Stimulated activated effector memory CD8-positive, alpha-beta T cell treated with anti-CD3 and anti-CD28 coated beads, Interleukin-12 subunit alpha, Interleukin-12 subunit beta, amount 100 ng/mL, for 72 hours (primary cell): ENCODE measurements at regions not wholly inside any gene's neighbourhood (a gene's known extent, or its start where the extent isn't known, plus 50 kb on each side); places are given as distances from the start of the nearest gene placed in this dataset.
A peak's percentile ranks its signal among the peaks of the same experiment; 100 is the strongest.
"Not testable (repeated sequence)": the region's sequence is repeated elsewhere in the genome, so short reads cannot be mapped to it uniquely, and the experiment has no call there.

Experiments
- ATAC-seq: fragments of 150-1000 bp; cut with Tn5 transposase; 2 replicates; pipeline ENCODE4 v1.10.0; 2021
- DNase-seq, 2 donors: peaks; one replicate each; pipeline ENCODE4 v3.0.0; 2021 to 2022; ENCODE audit warnings: low spot score in 2 of 2
- H3K27ac Mint-ChIP-seq: one replicate; pipeline ENCODE4 v1.8.0; 2022; ENCODE audit warnings: mild to moderate bottlenecking, mixed read lengths
- H3K36me3 Mint-ChIP-seq: one replicate; pipeline ENCODE4 v1.8.0; 2022; ENCODE audit warnings: mild to moderate bottlenecking, mixed read lengths
- H3K4me1 Mint-ChIP-seq: one replicate; pipeline ENCODE4 v1.8.0; 2022; ENCODE audit warnings: mixed read lengths
- H3K4me3 Mint-ChIP-seq: one replicate; pipeline ENCODE4 v1.8.0; 2022; ENCODE audit warnings: mild to moderate bottlenecking, mixed read lengths
- H3K9me3 Mint-ChIP-seq: one replicate; pipeline ENCODE4 v1.8.0; 2022; ENCODE audit warnings: mixed read lengths

DNA sequence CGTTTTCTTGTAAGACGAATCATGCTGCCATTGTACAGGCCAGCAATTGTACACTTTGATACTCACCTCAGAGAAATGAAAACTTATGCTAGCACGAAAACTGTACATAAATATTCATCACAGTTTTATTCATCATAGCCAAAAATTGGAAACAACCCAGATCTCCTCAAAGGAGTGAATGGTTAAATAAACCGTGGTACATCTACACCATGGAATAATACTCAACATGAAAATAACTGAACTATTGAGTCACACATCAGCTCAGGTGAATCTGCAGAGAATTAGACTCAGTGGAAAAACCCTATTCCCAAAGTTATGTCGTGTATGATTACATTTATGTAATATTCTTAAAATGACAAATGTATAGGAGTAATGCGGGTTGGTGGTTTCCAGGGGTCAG is 251.0 kb upstream of the HDAC4 start:
- Mint-ChIP-seq H3K9me3 (peaks cover 5% of the 10 kb centered on the region), H3K36me3 (no peaks in the 10 kb centered on the region), H3K4me3 (no peak overlapping the region), H3K4me1 (peaks cover 11% of the 10 kb centered on the region), H3K27ac (no peak overlapping the region)
- DNase-seq (no peak), ATAC-seq (peak; percentile 37)

DNA sequence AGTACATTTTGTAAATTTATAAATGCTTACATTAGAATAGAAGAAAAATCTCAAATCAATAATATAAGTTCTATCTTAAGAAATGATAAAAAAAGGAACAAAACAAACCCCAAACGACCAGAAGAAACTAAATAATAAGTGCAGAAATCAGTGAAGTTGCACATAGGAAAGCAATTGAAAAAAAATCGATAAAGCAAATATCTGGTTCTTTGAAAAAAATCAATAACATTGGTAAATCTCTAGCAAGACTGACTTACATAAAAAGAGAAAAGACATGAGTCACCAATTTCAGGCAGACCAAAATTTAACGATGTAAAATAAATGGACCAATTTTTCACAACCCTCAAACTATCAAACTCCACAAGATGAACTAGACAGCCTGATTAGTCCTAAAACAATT is 249.9 kb upstream of the HDAC4 start:
- H3K36me3 Mint-ChIP-seq: no peaks in the 10 kb centered on the region
- peaks cover 5% of the 10 kb centered on the region for H3K9me3 Mint-ChIP-seq
- no peak for ATAC-seq

DNA sequence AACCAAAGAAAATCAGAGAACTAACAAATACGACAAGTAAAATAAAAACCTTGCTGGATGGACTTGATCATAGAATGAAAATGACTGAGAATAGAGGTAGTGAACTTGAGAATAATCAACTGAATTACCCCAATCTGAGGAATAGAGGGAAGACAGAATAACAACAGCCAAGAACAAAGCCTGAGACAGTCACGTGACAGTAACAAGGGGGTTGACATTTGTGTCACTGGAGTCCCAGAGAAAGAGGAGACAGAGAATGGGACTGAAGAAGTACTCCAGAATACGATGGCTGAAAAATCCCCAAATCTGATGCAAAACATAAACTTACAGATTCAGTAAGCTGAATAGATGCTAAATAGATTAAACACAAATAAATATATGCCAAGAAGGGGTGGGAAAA is 248.5 kb upstream of the HDAC4 start:
- ATAC-seq: no peak
- H3K4me3 Mint-ChIP-seq: no peak overlapping the region
- H3K9me3 Mint-ChIP-seq: peaks cover 5% of the 10 kb centered on the region
- H3K27ac Mint-ChIP-seq: no peak overlapping the region
- H3K36me3 Mint-ChIP-seq: no peaks in the 10 kb centered on the region
- peaks cover 20% of the 10 kb centered on the region for H3K4me1 Mint-ChIP-seq
- no peak for DNase-seq

More for the DNA sequence above, 249.9 kb upstream of the HDAC4 start:
- Mint-ChIP-seq H3K27ac (no peak overlapping the region), H3K4me1 (peaks cover 20% of the 10 kb centered on the region), H3K4me3 (no peak overlapping the region)
- no peak for DNase-seq

DNA sequence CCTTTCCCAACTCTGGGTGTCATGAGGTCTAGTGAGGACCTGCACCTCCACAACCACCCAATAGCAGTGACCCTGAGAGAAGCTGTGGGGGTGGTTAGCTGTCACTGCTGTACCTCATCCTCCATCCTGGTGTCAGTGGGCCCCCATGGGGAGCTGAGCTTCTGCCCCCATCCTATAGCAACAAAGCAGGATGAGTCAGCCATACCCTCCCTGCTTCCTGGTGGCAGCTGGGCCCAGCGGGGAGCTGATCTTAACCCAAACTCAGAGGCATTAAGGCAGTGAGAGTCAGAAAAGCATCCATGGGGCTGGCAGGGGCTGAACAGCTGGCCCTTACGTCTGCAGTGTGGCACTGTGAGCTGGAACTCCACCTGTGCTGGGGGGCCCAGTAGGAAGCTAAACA is 247.8 kb upstream of the HDAC4 start:
- H3K9me3 Mint-ChIP-seq: peaks cover 5% of the 10 kb centered on the region
- H3K4me1 Mint-ChIP-seq: peaks cover 20% of the 10 kb centered on the region
- no peaks in the 10 kb centered on the region for H3K36me3 Mint-ChIP-seq
- no peak overlapping the region for H3K4me3 Mint-ChIP-seq
- ATAC-seq: peak; percentile 26
- DNase-seq: no peak
- no peak overlapping the region for H3K27ac Mint-ChIP-seq

DNA sequence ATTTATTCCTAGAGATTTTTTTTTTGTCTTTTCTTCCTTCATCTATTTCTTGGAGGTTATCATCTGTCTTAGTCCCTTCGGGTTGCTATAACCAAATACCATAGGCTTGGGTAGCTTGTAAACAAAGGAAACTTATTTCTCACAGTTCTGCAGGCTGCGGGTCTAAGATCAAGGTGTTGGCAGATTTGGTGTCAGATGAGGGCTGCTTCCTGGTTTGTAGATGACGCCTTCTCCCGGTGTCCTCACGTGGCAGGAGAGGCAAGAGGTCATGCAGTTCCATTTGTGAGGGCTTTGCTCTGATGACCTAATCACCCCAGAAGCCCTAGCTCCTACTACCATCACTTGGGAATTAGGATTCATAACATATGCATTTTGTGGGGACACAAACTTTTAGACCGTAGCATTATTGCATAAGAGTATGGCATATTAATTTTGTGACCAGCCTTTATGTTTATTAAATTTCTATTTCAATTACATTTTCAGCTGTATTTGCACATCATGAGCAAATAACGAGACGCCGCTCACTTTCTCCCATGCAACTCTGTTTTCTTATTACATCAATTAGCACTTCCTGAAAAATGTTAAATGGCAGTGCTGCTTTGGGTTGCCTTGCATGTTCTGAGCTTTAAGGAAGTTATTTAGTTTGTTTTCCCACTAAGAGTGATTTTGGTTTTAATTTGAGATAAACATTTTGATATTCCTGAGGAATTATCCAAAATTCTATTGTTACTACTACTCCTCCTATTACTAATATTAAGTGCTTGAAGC is 246.4 kb upstream of the HDAC4 start:
- Mint-ChIP-seq H3K9me3 (peaks cover 5% of the 10 kb centered on the region), H3K4me1 (peaks cover 20% of the 10 kb centered on the region), H3K27ac (no peak overlapping the region), H3K36me3 (no peaks in the 10 kb centered on the region), H3K4me3 (no peak overlapping the region)
- DNase-seq: no peak
- ATAC-seq: no peak

DNA sequence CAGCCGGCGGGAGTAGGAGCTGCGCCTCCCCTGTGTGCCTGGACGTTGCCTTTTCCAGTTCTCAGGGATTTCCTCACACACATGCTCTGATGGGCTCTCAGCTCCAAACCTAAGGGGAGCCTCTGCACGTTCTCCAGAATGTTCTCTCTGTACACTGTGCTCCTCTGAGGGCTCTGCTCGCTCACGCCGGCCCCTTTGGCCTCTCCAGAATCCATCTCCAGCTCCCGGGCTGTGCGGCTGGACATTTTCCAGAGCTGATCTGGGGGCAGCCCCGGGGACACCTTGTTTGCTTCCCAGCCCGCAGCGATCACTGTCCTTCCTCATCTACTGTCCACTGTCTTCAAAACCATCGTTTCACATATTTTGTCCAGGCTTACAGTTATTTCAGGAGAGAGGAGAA is 245.4 kb upstream of the HDAC4 start:
- no peak overlapping the region for H3K27ac Mint-ChIP-seq
- ATAC-seq: no peak
- peaks cover 20% of the 10 kb centered on the region for H3K4me1 Mint-ChIP-seq
- no peaks in the 10 kb centered on the region for H3K36me3 Mint-ChIP-seq
- peaks cover 5% of the 10 kb centered on the region for H3K9me3 Mint-ChIP-seq
- no peak overlapping the region for H3K4me3 Mint-ChIP-seq
- no peak for DNase-seq

DNA sequence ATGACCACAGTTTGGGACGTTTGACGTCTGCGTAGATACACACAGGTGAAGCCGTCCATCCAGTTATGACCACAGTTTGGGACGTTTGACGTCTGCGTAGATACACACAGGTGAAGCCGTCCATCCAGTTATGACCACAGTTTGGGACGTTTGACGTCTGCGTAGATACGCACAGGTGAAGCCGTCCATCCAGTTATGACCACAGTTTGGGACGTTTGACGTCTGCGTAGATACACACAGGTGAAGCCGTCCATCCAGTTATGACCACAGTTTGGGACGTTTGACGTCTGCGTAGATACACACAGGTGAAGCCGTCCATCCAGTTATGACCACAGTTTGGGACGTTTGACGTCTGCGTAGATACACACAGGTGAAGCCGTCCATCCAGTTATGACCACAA is 243.8 kb upstream of the HDAC4 start:
- ATAC-seq, H3K27ac Mint-ChIP-seq, DNase-seq, H3K36me3 Mint-ChIP-seq, H3K9me3 Mint-ChIP-seq, H3K4me3 Mint-ChIP-seq: not testable (repeated sequence)
- H3K4me1 Mint-ChIP-seq: peaks cover 20% of the 10 kb centered on the region

DNA sequence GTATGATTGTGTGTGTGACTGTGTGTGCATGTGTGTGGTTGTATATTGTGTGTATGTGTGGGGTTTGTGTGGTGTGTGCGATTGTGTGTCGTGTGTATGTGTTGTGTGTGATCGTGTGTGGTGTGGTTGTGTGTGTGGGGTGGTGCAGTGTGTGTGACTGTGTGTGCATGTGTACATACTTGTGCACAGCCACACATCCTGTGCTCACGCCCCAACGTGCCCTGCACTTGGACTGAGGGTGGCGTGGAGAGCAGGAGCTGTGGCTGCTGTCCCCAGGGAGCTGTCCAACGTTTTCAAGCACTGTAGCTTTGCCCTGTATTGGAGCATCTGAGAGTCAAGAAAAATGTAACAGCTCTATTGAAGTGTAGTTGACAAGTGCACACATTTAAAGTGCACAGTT is 243.2 kb upstream of the HDAC4 start:
- peak; percentile 78 for ATAC-seq

DNA sequence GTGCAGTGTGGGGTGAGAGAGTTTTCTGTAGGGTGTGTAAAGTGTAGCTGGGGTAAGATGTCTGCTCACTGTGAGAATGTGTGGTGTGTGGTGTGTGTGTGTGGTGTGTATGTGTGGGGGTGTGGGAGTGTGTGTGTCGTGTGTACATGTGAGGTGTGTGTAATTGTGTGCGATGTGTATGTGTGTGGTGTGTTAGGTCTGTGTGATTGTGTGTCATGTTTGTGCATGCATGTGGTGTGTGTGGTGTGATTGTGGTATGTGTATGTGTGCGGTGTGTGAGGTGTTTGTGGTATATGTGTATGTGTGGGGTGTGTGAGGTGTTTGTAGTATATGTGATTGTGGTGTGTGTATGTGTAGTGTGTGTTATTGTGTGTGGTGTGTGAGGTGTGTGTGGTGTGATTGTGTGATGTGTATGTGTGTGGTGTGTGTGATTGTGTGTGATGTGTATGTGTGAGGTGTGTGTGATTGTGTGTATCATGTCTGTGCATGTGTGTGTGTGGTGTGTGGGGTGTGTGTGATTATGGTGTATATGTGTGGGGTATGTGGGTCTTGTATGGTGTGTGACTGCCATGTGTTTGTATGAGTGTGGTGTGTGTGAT is 241.7 kb upstream of the HDAC4 start:
- no peaks in the 10 kb centered on the region for H3K9me3 Mint-ChIP-seq
- ATAC-seq: no peak
- H3K36me3 Mint-ChIP-seq: no peaks in the 10 kb centered on the region
- DNase-seq: no peak
- no peak overlapping the region for H3K27ac Mint-ChIP-seq
- H3K4me1 Mint-ChIP-seq: peaks cover 13% of the 10 kb centered on the region
- H3K4me3 Mint-ChIP-seq: no peak overlapping the region

More for the DNA sequence above, 243.2 kb upstream of the HDAC4 start:
- Mint-ChIP-seq H3K27ac (no peak overlapping the region), H3K36me3 (no peaks in the 10 kb centered on the region), H3K4me1 (peaks cover 20% of the 10 kb centered on the region), H3K9me3 (peaks cover under 1% of the 10 kb centered on the region), H3K4me3 (no peak overlapping the region)
- no peak for DNase-seq

DNA sequence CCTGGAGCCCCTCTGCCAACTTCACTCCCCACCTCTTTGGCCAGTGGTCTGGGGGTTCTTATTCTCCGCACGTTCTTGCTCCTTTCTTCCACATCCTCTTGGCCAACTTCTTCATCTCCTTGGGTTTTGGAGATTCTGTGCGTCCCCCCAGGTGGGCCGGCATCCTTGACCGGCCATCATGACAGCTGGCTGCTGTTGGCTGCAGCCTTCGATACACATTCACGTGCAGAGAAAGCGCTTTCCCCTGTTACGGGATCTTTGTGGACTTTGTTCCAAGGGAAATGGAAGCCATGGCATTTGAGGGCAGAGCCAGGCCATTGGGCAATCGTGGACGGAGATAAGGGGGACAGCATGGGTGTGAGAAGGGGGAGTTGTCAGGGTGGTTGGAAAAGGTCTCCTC is 241.1 kb upstream of the HDAC4 start:
- H3K27ac Mint-ChIP-seq, DNase-seq, H3K4me1 Mint-ChIP-seq, ATAC-seq, H3K4me3 Mint-ChIP-seq, H3K9me3 Mint-ChIP-seq, H3K36me3 Mint-ChIP-seq: not testable (repeated sequence)

DNA sequence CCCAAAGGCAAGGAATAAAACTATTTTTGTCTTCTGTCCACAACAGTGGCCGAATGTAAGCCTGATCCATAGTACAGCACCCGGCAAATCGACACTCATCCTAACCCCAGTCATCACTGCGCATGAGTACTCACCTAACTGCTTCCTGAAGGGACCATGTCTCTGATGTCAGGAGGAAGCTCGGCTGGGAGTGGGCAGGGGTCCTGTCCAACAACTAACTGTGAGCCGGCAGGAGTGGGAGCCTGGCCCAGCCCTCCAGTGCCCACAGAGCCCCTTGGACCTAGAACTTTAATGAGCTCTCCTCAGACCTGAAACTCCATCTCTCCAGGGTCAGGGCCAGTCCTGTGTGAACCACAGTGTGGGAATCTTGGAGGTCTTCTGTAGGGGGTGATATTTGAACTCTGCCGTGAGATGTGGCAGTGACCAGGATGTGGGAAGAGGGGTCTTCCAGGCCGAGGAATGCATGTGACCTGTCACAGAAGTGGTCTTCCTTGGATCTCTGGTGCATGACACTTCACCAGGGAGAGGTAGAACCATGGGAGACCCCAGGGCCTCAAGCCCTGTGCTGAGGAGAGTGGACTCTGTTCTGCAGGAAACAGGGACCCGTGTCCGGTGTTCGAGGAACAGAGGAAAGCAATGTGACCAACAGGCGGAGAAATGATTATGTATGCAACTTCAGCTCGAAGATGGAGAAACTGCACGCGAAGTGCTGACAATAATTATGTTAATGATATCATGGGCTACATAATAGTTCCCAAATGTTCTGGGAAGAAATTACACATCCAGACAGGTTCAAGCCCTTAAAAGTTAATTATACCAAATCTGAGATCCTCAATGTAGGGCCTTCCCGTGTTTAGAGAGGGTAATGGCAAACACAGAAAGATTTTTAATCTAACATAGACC is 240.1 kb upstream of the HDAC4 start:
- H3K4me3 Mint-ChIP-seq: no peak overlapping the region
- H3K4me1 Mint-ChIP-seq: peaks cover under 1% of the 10 kb centered on the region
- H3K36me3 Mint-ChIP-seq: no peaks in the 10 kb centered on the region
- ATAC-seq (no peak), DNase-seq (no peak)
- H3K27ac Mint-ChIP-seq: no peak overlapping the region
- no peaks in the 10 kb centered on the region for H3K9me3 Mint-ChIP-seq

DNA sequence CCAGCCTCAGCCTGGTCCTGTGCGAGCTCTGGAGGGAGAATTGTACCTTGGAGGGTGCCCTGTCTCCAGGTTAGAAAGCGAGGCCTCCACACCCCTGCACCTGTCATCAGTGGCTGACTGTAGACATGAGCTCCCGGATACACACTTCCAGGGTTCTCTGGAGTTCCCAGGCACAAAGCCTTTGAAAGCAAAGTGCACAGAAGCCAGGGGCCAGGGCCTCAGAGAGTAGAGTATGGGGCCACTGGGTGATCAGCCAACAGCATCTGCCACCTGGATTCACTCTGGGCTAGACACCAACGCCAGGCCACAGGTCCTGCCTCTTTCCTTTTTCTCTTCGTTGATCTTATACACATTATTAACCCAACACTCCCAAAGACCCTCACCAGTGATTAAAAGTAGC is 239.4 kb upstream of the HDAC4 start:
- no peaks in the 10 kb centered on the region for H3K4me1 Mint-ChIP-seq
- no peaks in the 10 kb centered on the region for H3K36me3 Mint-ChIP-seq
- H3K4me3 Mint-ChIP-seq: no peak overlapping the region
- no peak overlapping the region for H3K27ac Mint-ChIP-seq
- no peak for ATAC-seq
- DNase-seq: no peak
- H3K9me3 Mint-ChIP-seq: no peaks in the 10 kb centered on the region

DNA sequence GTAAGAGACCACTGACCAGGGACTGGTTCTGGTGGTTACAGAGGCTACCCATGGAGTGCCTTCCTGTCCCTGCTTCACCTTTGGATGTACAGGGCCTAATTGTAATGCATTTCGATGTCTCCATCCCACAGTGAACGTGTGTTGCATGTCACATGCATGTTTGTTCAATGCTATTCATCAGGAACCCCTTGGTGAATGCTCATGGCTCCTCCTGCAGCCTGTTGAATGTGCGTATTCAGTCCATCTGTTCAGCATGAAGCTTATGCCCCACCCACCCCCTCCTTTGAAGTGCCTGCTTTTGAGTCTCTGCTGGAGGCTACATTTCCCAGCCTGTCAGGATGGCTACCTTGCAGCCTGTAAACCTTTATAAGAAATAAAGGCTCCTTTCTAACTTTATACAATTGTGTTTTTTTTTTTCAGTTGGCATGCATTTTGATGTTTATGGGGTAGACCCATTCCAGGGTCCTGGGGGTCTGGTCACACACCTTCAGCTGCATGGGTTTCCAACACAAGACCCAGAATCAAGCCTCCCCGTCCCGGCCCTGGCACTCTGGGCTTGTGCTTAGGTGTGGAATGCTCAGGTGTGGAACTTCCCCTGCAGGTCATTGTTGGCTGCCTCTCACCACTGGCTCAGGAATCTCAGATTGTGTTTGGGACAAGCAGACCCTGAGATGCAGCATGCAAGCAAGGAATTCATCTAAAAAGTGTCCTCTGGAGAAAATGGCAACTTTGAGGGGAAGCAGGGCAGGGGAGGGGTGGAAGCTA is 238.8 kb upstream of the HDAC4 start:
- no peak overlapping the region for H3K27ac Mint-ChIP-seq
- H3K4me3 Mint-ChIP-seq: no peak overlapping the region
- no peaks in the 10 kb centered on the region for H3K36me3 Mint-ChIP-seq
- H3K4me1 Mint-ChIP-seq: no peaks in the 10 kb centered on the region
- no peaks in the 10 kb centered on the region for H3K9me3 Mint-ChIP-seq
- DNase-seq: no peak
- no peak for ATAC-seq

DNA sequence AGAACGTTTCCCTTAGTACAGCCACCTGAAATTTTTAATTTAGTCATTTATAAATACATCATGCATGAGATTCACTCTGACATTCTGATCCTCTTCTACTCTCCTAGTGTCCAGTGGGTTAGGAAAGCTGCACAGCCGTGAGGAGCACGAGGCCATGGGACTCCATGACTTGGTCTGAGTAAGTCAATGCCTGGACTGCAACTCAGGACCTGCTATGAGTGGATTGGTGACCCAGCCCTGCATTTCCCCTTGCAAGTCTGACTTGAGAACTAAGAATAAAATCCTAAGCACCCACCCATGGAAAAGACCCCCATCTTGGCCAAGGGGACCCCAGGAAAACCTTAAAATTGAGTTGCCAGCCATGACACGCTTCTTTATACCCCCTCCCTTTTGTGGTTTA is 237.6 kb upstream of the HDAC4 start:
- DNase-seq (no peak), ATAC-seq (no peak)
- H3K27ac Mint-ChIP-seq: no peak overlapping the region
- no peaks in the 10 kb centered on the region for H3K9me3 Mint-ChIP-seq
- no peaks in the 10 kb centered on the region for H3K36me3 Mint-ChIP-seq
- H3K4me1 Mint-ChIP-seq: no peaks in the 10 kb centered on the region
- no peak overlapping the region for H3K4me3 Mint-ChIP-seq

DNA sequence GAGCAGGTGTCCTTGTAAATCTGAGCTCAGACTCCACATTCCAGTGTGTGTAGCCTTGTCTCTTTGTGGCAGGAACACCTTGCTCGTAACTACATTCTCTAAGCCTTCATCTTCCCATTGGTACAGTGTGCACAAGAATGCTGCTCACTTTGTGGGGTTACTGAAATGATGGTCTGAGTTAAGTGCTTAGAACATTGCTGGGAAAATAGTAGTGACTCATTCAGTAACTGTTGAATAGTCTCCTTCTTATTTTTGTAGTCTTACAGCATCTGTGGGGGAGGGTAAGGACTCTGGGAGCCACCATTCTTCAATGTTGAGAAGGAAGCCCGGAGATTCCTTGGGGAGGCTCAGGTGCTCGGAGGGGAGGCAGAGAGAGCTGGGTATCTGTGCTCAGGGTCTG is 236.0 kb upstream of the HDAC4 start:
- no peak overlapping the region for H3K4me3 Mint-ChIP-seq
- H3K4me1 Mint-ChIP-seq: no peaks in the 10 kb centered on the region
- ATAC-seq: no peak
- no peak for DNase-seq
- no peak overlapping the region for H3K27ac Mint-ChIP-seq
- no peaks in the 10 kb centered on the region for H3K36me3 Mint-ChIP-seq
- H3K9me3 Mint-ChIP-seq: no peaks in the 10 kb centered on the region
